DND-41 (cell line): ENCODE measurements at regions not wholly inside any gene's neighbourhood (a gene's known extent, or its start where the extent isn't known, plus 50 kb on each side); places are given as distances from the start of the nearest gene placed in this dataset.

Source experiments
- EZH2 ChIP-seq: IDR thresholded peaks from 3 replicates; pipeline ENCODE4 v1.6.1; 2012; ENCODE audit warnings: borderline replicate concordance, low read depth, mild to moderate bottlenecking, moderate library complexity, low read length, inconsistent platforms; ENCODE audit not compliant: severe bottlenecking
- TF ChIP-seq, protein P1 (sequence below): IDR thresholded peaks from 2 replicates; pipeline ENCODE4 v1.5.1; 2012; ENCODE audit warnings: borderline replicate concordance, low read length, moderate library complexity, mild to moderate bottlenecking; ENCODE audit not compliant: poor library complexity, severe bottlenecking; ENCODE audit errors: extremely low read depth

- TF ChIP-seq, protein P1, sequence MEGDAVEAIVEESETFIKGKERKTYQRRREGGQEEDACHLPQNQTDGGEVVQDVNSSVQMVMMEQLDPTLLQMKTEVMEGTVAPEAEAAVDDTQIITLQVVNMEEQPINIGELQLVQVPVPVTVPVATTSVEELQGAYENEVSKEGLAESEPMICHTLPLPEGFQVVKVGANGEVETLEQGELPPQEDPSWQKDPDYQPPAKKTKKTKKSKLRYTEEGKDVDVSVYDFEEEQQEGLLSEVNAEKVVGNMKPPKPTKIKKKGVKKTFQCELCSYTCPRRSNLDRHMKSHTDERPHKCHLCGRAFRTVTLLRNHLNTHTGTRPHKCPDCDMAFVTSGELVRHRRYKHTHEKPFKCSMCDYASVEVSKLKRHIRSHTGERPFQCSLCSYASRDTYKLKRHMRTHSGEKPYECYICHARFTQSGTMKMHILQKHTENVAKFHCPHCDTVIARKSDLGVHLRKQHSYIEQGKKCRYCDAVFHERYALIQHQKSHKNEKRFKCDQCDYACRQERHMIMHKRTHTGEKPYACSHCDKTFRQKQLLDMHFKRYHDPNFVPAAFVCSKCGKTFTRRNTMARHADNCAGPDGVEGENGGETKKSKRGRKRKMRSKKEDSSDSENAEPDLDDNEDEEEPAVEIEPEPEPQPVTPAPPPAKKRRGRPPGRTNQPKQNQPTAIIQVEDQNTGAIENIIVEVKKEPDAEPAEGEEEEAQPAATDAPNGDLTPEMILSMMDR: no peak
- no peak for TF ChIP-seq EZH2
These were observed 367.1 kb upstream of the ESRRG start for GRCh38 chr1:217090060-217090911.
